K562 (cell line): ENCODE measurements at regions not wholly inside any gene's neighbourhood (a gene's known extent, or its start where the extent isn't known, plus 50 kb on each side); places are given as distances from the start of the nearest gene placed in this dataset.
"Not testable (repeated sequence)": the region's sequence is repeated elsewhere in the genome, so short reads cannot be mapped to it uniquely, and the experiment has no call there.

Experiments
- CHD1 ChIP-seq: fragments of 200-600 bp; sonication (generic); IDR thresholded peaks from one replicate; pipeline ENCODE4 v1.6.1; 2012; ENCODE audit warnings: mild to moderate bottlenecking, moderate library complexity, low read length, inconsistent platforms
- CTBP1 ChIP-seq: fragments of 450-650 bp; IDR thresholded peaks from 2 replicates; pipeline ENCODE4 v1.6.1; 2016; ENCODE audit warnings: borderline replicate concordance
- CTCF ChIP-seq, 3 experiments: IDR thresholded peaks in 2 of 3; conservative IDR thresholded peaks in 1 of 3; 2 replicates each; pipeline ENCODE4 v1.5.1; 2011 to 2012; ENCODE audit warnings: low read length in 3 of 3, mild to moderate bottlenecking in 3 of 3, control low read depth in 2 of 3, improper control_type of control experiment in 1 of 3, inconsistent platforms in 1 of 3, low read depth in 1 of 3, mixed read lengths in 1 of 3, moderate library complexity in 1 of 3; ENCODE audit not compliant: insufficient read depth in 2 of 3
- EP300 ChIP-seq: IDR thresholded peaks from 2 replicates; pipeline ENCODE4 v1.6.1; 2012; ENCODE audit warnings: low read length, improper control_type of control experiment
- MYC ChIP-seq, 2 experiments: fragments of 250-450 bp in 1 of 2; sonication (Bioruptor Pico) in 1 of 2; IDR thresholded peaks; 2 replicates each; pipeline versions ENCODE4 v1.5.1 to v1.6.1; 2012 to 2021; ENCODE audit warnings: low read depth in 2 of 2, borderline replicate concordance in 1 of 2, improper control_type of control experiment in 1 of 2, low read length in 1 of 2, mild to moderate bottlenecking in 1 of 2, moderate library complexity in 1 of 2
- NFATC3 ChIP-seq: fragments of 450-650 bp; IDR thresholded peaks from 2 replicates; pipeline ENCODE4 v1.6.1; 2017; ENCODE audit warnings: mild to moderate bottlenecking
- REST ChIP-seq, 2 experiments: fragments of 450-650 bp; formaldehyde crosslinking in 1 of 2; IDR thresholded peaks; 2 replicates each; pipeline versions ENCODE4 v1.4.0 to v1.6.1; 2014 to 2020; ENCODE audit warnings: mild to moderate bottlenecking in 2 of 2, borderline replicate concordance in 1 of 2, low read depth in 1 of 2
- U2AF2 ChIP-seq: fragments of 200-400 bp; formaldehyde crosslinking; optimal IDR thresholded peaks from 2 replicates; pipeline ENCODE3; 2017; ENCODE audit warnings: low read depth, mild to moderate bottlenecking, low read length
- ZBTB43 ChIP-seq: sonication (generic); formaldehyde crosslinking; IDR thresholded peaks from 2 replicates; pipeline ENCODE4 v1.8.0; 2023; ENCODE audit warnings: mild to moderate bottlenecking, missing genetic modification reagents
- ZNF695 ChIP-seq: fragments of 450-650 bp; formaldehyde crosslinking; IDR thresholded peaks from 2 replicates; pipeline ENCODE4 v1.4.0; 2020; ENCODE audit warnings: mild to moderate bottlenecking, moderate library complexity

GRCh38 chr15:62256430-62256829 lies 91.3 kb upstream of the C2CD4B start:
- not testable (repeated sequence) for TF ChIP-seq REST (IDR thresholded peaks at IDR 0.05; ENCODE audit: borderline replicate concordance); REST (CRISPR knock-in tag; IDR thresholded peaks at IDR 0.05; ENCODE audit: low read depth); CTCF (IDR thresholded peaks at IDR 0.05 in 2 of 3, conservative IDR thresholded peaks at IDR 0.05 in 1 of 3; ENCODE audit: insufficient read depth in 2 of 3, low read depth in 1 of 3, low read length in 3 of 3); NFATC3; CHD1; CTBP1; MYC (IDR thresholded peaks at IDR 0.05; ENCODE audit: low read depth, low read length); MYC (CRISPR knock-in tag; IDR thresholded peaks at IDR 0.05; ENCODE audit: borderline replicate concordance, low read depth); ZNF695 (CRISPR knock-in tag); EP300; U2AF2; ZBTB43 (CRISPR knock-in tag)
